BLaER1 treated with 17β-estradiol and CSF1 and Interleukin-3, amounts not matched to agents 10 nM and 100 nM (cell line): ENCODE measurements at regions not wholly inside any gene's neighbourhood (a gene's known extent, or its start where the extent isn't known, plus 50 kb on each side); places are given as distances from the start of the nearest gene placed in this dataset.

Experiments
- H3K27ac ChIP-seq, 11 experiments: shearing (Covaris generic); formaldehyde crosslinking; 2 replicates each; pipeline ENCODE4 v1.8.1; 2022
- H3K27me3 ChIP-seq, 11 experiments: shearing (Covaris generic); formaldehyde crosslinking; 2 replicates each; pipeline ENCODE4 v1.8.1; 2022
- H3K36me3 ChIP-seq, 11 experiments: shearing (Covaris generic); formaldehyde crosslinking; 2 replicates each; pipeline ENCODE4 v1.8.1; 2022
- H3K4me1 ChIP-seq, 10 experiments: shearing (Covaris generic); formaldehyde crosslinking; 2 replicates each; pipeline ENCODE4 v1.8.1; 2022
- H3K4me2 ChIP-seq, 11 experiments: shearing (Covaris generic); formaldehyde crosslinking; 2 replicates each; pipeline ENCODE4 v1.8.1; 2022
- H3K4me3 ChIP-seq, 10 experiments: shearing (Covaris generic); formaldehyde crosslinking; 2 replicates each; pipeline ENCODE4 v1.8.1; 2022
- H3K9ac ChIP-seq, 11 experiments: shearing (Covaris generic); formaldehyde crosslinking; 2 replicates each; pipeline ENCODE4 v1.8.1; 2022
- H3K9me3 ChIP-seq, 11 experiments: shearing (Covaris generic); formaldehyde crosslinking; replicated peaks in 1 of 11; 2 replicates each; pipeline ENCODE4 v1.8.1; 2022
- H4K20me1 ChIP-seq, 11 experiments: shearing (Covaris generic); formaldehyde crosslinking; 2 replicates each; pipeline ENCODE4 v1.8.1; 2022
- Cebpa-rat ChIP-seq, 11 experiments: shearing (Covaris generic); IDR thresholded peaks; 2 replicates each; pipeline ENCODE4 v1.8.1; 2022

GRCh38 chr4:155569471-155569870 is 97.2 kb upstream of the GUCY1A1 start:
- no peaks in the 10 kb centered on the region for H3K27me3 ChIP-seq
- no peak for TF ChIP-seq Cebpa-rat (IDR thresholded peaks at IDR 0.05)

GRCh38 chr4:155568641-155569220 is 97.9 kb upstream of the GUCY1A1 start:
- H3K27ac ChIP-seq: no peak overlapping the region
- H3K4me3 ChIP-seq: no peak overlapping the region
- H3K4me2 ChIP-seq: no peak overlapping the region
- H3K27me3 ChIP-seq: no peaks in the 10 kb centered on the region
- H3K9me3 ChIP-seq: peaks cover 0 to 10% (median 0%) of the 10 kb centered on the region in 11 experiments; a peak in 4 of 22 replicates
- 0 out of 20 replicates have a peak, but pooled peaks cover 0 to 3% (median 0%) of the 10 kb centered on the region in 10 experiments for H3K4me1 ChIP-seq
- no peak for TF ChIP-seq Cebpa-rat (IDR thresholded peaks at IDR 0.05)
- H3K9ac ChIP-seq: no peak overlapping the region
- H4K20me1 ChIP-seq: no peaks in the 10 kb centered on the region
- no peaks in the 10 kb centered on the region for H3K36me3 ChIP-seq

More at GRCh38 chr4:155569471-155569870, 97.2 kb upstream of the GUCY1A1 start:
- Histone ChIP-seq H3K4me1 (0 out of 20 replicates have a peak, but pooled peaks cover 0 to 3% (median 0%) of the 10 kb centered on the region in 10 experiments), H4K20me1 (no peaks in the 10 kb centered on the region), H3K27ac (no peak overlapping the region), H3K4me2 (no peak overlapping the region), H3K9ac (no peak overlapping the region), H3K4me3 (no peak overlapping the region), H3K9me3 (peaks cover 0 to 10% (median 0%) of the 10 kb centered on the region in 11 experiments; a peak in 4 of 22 replicates), H3K36me3 (no peaks in the 10 kb centered on the region)

- Histone ChIP-seq H3K9me3 (no peaks in the 10 kb centered on the region), H4K20me1 (no peaks in the 10 kb centered on the region), H3K4me1 (0 out of 20 replicates have a peak, but pooled peaks cover 0 to 3% (median 0%) of the 10 kb centered on the region in 10 experiments), H3K27ac (no peak overlapping the region), H3K36me3 (no peaks in the 10 kb centered on the region), H3K4me2 (no peak overlapping the region), H3K27me3 (no peaks in the 10 kb centered on the region), H3K9ac (no peak overlapping the region), H3K4me3 (no peak overlapping the region)
- TF ChIP-seq Cebpa-rat (IDR thresholded peaks at IDR 0.05): no peak
Observed at GRCh38 chr4:155566354-155566753, 100.3 kb upstream of the GUCY1A1 start.

GRCh38 chr4:155565776-155566175 is 100.9 kb upstream of the GUCY1A1 start:
- Histone ChIP-seq H3K27ac (no peak overlapping the region), H3K9ac (no peak overlapping the region), H3K4me1 (0 out of 20 replicates have a peak, but pooled peaks cover 0 to 3% (median 0%) of the 10 kb centered on the region in 10 experiments), H3K4me2 (no peak overlapping the region), H4K20me1 (no peaks in the 10 kb centered on the region), H3K27me3 (no peaks in the 10 kb centered on the region), H3K9me3 (no peaks in the 10 kb centered on the region), H3K36me3 (no peaks in the 10 kb centered on the region), H3K4me3 (no peak overlapping the region)
- TF ChIP-seq Cebpa-rat (IDR thresholded peaks at IDR 0.05): no peak

- Histone ChIP-seq H3K9ac (no peak overlapping the region), H3K9me3 (no peaks in the 10 kb centered on the region), H3K27me3 (no peaks in the 10 kb centered on the region), H3K27ac (no peak overlapping the region), H3K36me3 (no peaks in the 10 kb centered on the region), H4K20me1 (no peaks in the 10 kb centered on the region), H3K4me2 (no peak overlapping the region), H3K4me1 (0 out of 20 replicates have a peak, but pooled peaks cover 0 to 3% (median 0%) of the 10 kb centered on the region in 10 experiments), H3K4me3 (no peak overlapping the region)
- TF ChIP-seq Cebpa-rat (IDR thresholded peaks at IDR 0.05): no peak
Observed at GRCh38 chr4:155565330-155565729, 101.3 kb upstream of the GUCY1A1 start.

- no peak for TF ChIP-seq Cebpa-rat (IDR thresholded peaks at IDR 0.05)
- Histone ChIP-seq H3K4me1 (0 out of 20 replicates have a peak, but pooled peaks cover 0 to 3% (median 0%) of the 10 kb centered on the region in 10 experiments), H3K9ac (no peak overlapping the region), H4K20me1 (no peaks in the 10 kb centered on the region), H3K4me3 (no peak overlapping the region), H3K9me3 (no peaks in the 10 kb centered on the region), H3K27me3 (no peaks in the 10 kb centered on the region), H3K36me3 (no peaks in the 10 kb centered on the region), H3K27ac (no peak overlapping the region), H3K4me2 (no peak overlapping the region)
Observed at GRCh38 chr4:155564880-155565279, 101.8 kb upstream of the GUCY1A1 start.

- no peak overlapping the region for H3K4me3 ChIP-seq
- no peaks in the 10 kb centered on the region for H3K4me1 ChIP-seq
- H3K9me3 ChIP-seq: no peaks in the 10 kb centered on the region
Observed at GRCh38 chr4:155564086-155564485, 102.6 kb upstream of the GUCY1A1 start.

GRCh38 chr4:155559915-155560314 is 106.7 kb upstream of the GUCY1A1 start:
- H3K27ac ChIP-seq: no peak overlapping the region
- no peaks in the 10 kb centered on the region for H3K27me3 ChIP-seq
- no peaks in the 10 kb centered on the region for H3K4me1 ChIP-seq
- H3K4me3 ChIP-seq: no peak overlapping the region
- no peak for TF ChIP-seq Cebpa-rat (IDR thresholded peaks at IDR 0.05)
- no peak overlapping the region for H3K9ac ChIP-seq
- peaks cover 0 to 11% (median 4%) of the 10 kb centered on the region in 11 experiments; a peak in 4 of 22 replicates for H3K9me3 ChIP-seq
- H3K4me2 ChIP-seq: no peak overlapping the region
- no peaks in the 10 kb centered on the region for H3K36me3 ChIP-seq
- H4K20me1 ChIP-seq: no peaks in the 10 kb centered on the region

More at GRCh38 chr4:155564086-155564485, 102.6 kb upstream of the GUCY1A1 start:
- no peak overlapping the region for H3K4me2 ChIP-seq
- H3K27me3 ChIP-seq: no peaks in the 10 kb centered on the region
- H3K9ac ChIP-seq: no peak overlapping the region
- no peaks in the 10 kb centered on the region for H4K20me1 ChIP-seq
- H3K27ac ChIP-seq: no peak overlapping the region
- no peaks in the 10 kb centered on the region for H3K36me3 ChIP-seq
- no peak for TF ChIP-seq Cebpa-rat (IDR thresholded peaks at IDR 0.05)

- Histone ChIP-seq H3K4me2 (peak overlapping the region in 7 of 11 experiments; percentile 7 to 54 (median 25); a peak in 10 of 22 replicates), H4K20me1 (no peaks in the 10 kb centered on the region), H3K9ac (no peak overlapping the region), H3K27ac (no peak overlapping the region), H3K4me1 (peaks cover 0 to 11% (median 8%) of the 10 kb centered on the region in 10 experiments; a peak in 13 of 20 replicates), H3K36me3 (no peaks in the 10 kb centered on the region), H3K9me3 (peaks cover 8 to 29% (median 12%) of the 10 kb centered on the region in 11 experiments; a peak in 17 of 22 replicates), H3K27me3 (no peaks in the 10 kb centered on the region), H3K4me3 (no peak overlapping the region)
- no peak for TF ChIP-seq Cebpa-rat (IDR thresholded peaks at IDR 0.05)
Observed at GRCh38 chr4:155552180-155552579, 114.5 kb upstream of the GUCY1A1 start.

GRCh38 chr4:155548173-155548572 is 118.5 kb upstream of the GUCY1A1 start:
- Histone ChIP-seq H3K4me3 (no peak overlapping the region), H4K20me1 (no peaks in the 10 kb centered on the region), H3K27ac (no peak overlapping the region)

More at GRCh38 chr4:155548173-155548572, 118.5 kb upstream of the GUCY1A1 start:
- no peak for TF ChIP-seq Cebpa-rat (IDR thresholded peaks at IDR 0.05)
- Histone ChIP-seq H3K4me1 (peaks cover 0 to 11% (median 8%) of the 10 kb centered on the region in 10 experiments; a peak in 16 of 20 replicates), H3K4me2 (no peak overlapping the region), H3K9me3 (peaks cover 6 to 12% (median 10%) of the 10 kb centered on the region in 11 experiments; a peak in 15 of 22 replicates), H3K36me3 (no peaks in the 10 kb centered on the region), H3K27me3 (no peaks in the 10 kb centered on the region), H3K9ac (no peak overlapping the region)
